GM23338 (cell line): ENCODE measurements at regions not wholly inside any gene's neighbourhood (a gene's known extent, or its start where the extent isn't known, plus 50 kb on each side); places are given as distances from the start of the nearest gene placed in this dataset.

Experiments used
- CREB1 ChIP-seq: fragments of 250-450 bp; sonication (Bioruptor Pico); IDR thresholded peaks from 2 replicates; pipeline ENCODE4 v1.5.0; 2020; ENCODE audit warnings: low read depth, mild to moderate bottlenecking, moderate library complexity
- CTCF ChIP-seq, 2 experiments: fragments of 200-600 bp in 1 of 2; sonication (generic) in 1 of 2; conservative IDR thresholded peaks; 2 replicates each; pipeline versions ENCODE4 v1.5.1 to v1.6.1; 2016 to 2017; ENCODE audit warnings: antibody characterized with exemption in 2 of 2, low read depth in 2 of 2, mild to moderate bottlenecking in 2 of 2, moderate library complexity in 1 of 2
- ETS1 ChIP-seq: IDR thresholded peaks from 2 replicates; pipeline ENCODE4 v1.6.1; 2016; ENCODE audit warnings: antibody characterized with exemption
- EZH2 ChIP-seq: fragments of 200-600 bp; sonication (generic); IDR thresholded peaks from one replicate; pipeline ENCODE4 v1.8.0; 2017; ENCODE audit warnings: antibody characterized with exemption, mild to moderate bottlenecking, low read depth; ENCODE audit not compliant: unreplicated experiment
- EZH2phosphoT487 ChIP-seq: fragments of 200-600 bp; sonication (generic); IDR thresholded peaks from one replicate; pipeline ENCODE4 v1.8.1; 2018; ENCODE audit warnings: antibody characterized with exemption; ENCODE audit not compliant: unreplicated experiment
- JUNB ChIP-seq: IDR thresholded peaks from one replicate; pipeline ENCODE4 v1.6.1; 2016; ENCODE audit warnings: antibody characterized with exemption; ENCODE audit not compliant: unreplicated experiment
- NANOG ChIP-seq: IDR thresholded peaks from 2 replicates; pipeline ENCODE4 v1.6.1; 2016; ENCODE audit warnings: antibody characterized with exemption, borderline replicate concordance
- POLR2AphosphoS5 ChIP-seq: IDR thresholded peaks from 2 replicates; pipeline ENCODE4 v1.6.1; 2016; ENCODE audit warnings: antibody characterized with exemption, low read depth
- REST ChIP-seq: IDR thresholded peaks from one replicate; pipeline ENCODE4 v1.6.1; 2018; ENCODE audit warnings: antibody characterized with exemption; ENCODE audit not compliant: unreplicated experiment
- STAT1 ChIP-seq: IDR thresholded peaks from one replicate; pipeline ENCODE4 v1.6.1; 2016; ENCODE audit warnings: antibody characterized with exemption; ENCODE audit not compliant: unreplicated experiment
- ZNF114 ChIP-seq: fragments of 250-450 bp; sonication (Bioruptor Pico); IDR thresholded peaks from 2 replicates; pipeline ENCODE4 v1.5.0; 2020; ENCODE audit warnings: mild to moderate bottlenecking, moderate library complexity
- ZNF331 ChIP-seq: fragments of 250-450 bp; sonication (Bioruptor Pico); IDR thresholded peaks from 2 replicates; pipeline ENCODE4 v1.5.0; 2020; ENCODE audit warnings: low read depth, mild to moderate bottlenecking, moderate library complexity
- ZNF462 ChIP-seq: fragments of 250-450 bp; sonication (Bioruptor Pico); IDR thresholded peaks from 2 replicates; pipeline ENCODE4 v1.5.0; 2020; ENCODE audit warnings: mild to moderate bottlenecking, moderate library complexity

- no peak for TF ChIP-seq CTCF (conservative IDR thresholded peaks at IDR 0.05; ENCODE audit: low read depth in 2 of 2)
- no peak for TF ChIP-seq POLR2AphosphoS5
- TF ChIP-seq REST = no peak
- no peak for TF ChIP-seq EZH2phosphoT487
- no peak for TF ChIP-seq NANOG
- TF ChIP-seq CREB1 (CRISPR knock-in tag) = no peak
- no peak for TF ChIP-seq EZH2
- TF ChIP-seq JUNB = no peak
- TF ChIP-seq ETS1 = no peak
- no peak for TF ChIP-seq ZNF114 (CRISPR knock-in tag)
- TF ChIP-seq ZNF331 (CRISPR knock-in tag) = no peak
- TF ChIP-seq STAT1 = no peak
- no peak for TF ChIP-seq ZNF462 (CRISPR knock-in tag)
These were observed 576.6 kb upstream of the FRG1 start for GRCh38 chr4:189364032-189364449.
